GM19455 (cell line): ENCODE measurements at regions not wholly inside any gene's neighbourhood (a gene's known extent, or its start where the extent isn't known, plus 50 kb on each side); places are given as distances from the start of the nearest gene placed in this dataset.

Experiments
- ATAC-seq: cut with Tn5 transposase; IDR thresholded peaks from one replicate; pipeline ENCODE4 v1.9.1; 2021; ENCODE audit not compliant: unreplicated experiment

- no peak for ATAC-seq
Measured at GRCh38 chr4:4749137-4749536, 110.3 kb upstream of the MSX1 start.

GRCh38 chr4:4746444-4746843 is 113.0 kb upstream of the MSX1 start:
- no peak for ATAC-seq

DNA sequence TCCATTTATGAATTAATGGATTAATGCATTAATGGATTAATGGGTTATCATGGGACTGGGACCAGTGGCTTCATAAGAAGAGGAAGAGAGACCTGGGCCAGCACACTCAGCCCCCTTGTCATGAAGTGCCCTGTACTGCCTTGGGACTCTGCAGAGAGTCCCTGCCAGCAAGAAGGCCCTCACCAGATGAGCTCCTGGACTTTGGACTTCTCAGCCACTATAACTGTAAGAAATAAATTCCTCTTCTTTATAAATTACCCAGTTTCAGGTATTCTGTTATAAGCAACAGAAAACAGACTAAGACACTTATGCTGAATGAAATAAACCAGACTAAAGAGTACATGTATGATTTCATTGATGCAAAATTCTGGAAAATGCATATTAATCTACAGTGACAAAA is 119.4 kb upstream of the MSX1 start:
- ATAC-seq: no peak

- ATAC-seq: no peak
Measured at GRCh38 chr4:4735870-4736269, 123.6 kb upstream of the MSX1 start.

- ATAC-seq: no peak
Measured at GRCh38 chr4:4735136-4735750, 124.2 kb upstream of the MSX1 start.

DNA sequence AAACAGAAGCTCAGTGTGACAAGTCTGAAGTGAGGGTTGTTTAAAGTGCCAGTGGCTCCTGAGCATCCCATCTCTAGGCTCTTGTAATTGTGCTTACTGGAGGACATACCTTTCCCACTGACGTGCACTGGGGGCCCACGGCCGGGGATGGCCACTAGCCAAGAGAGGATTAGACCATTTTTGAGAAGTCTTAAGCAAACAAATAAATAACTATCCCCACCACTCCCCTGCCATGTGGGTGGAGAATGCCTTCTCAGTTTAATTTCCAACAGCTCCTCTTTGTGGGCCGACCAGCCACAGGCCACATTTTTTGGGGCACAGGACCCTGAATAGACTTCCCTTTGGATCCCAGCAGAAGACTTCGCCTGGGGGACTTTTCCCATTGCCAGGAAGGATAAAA is 125.0 kb upstream of the MSX1 start:
- no peak for ATAC-seq

- no peak for ATAC-seq
Measured at GRCh38 chr4:4733663-4734062, 125.8 kb upstream of the MSX1 start.

DNA sequence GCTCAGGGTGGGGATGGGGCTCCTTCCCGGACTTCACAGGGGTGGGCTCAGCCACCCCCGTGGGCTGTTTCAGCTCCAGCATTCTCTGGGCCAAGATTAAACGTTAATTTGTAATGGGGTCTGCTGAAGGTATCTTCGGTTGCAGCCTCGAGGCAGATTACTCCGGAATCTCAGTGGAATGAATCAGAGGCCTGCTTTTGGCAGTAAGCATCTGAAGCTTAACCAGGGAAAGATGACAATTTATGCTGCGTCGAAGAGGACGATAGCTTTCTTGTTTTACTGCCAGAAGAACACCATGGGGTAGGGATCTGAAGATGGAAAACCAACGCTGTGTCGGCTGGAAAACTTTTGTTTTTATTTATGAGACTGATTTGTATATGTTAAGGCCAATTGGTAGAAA is 129.2 kb upstream of the MSX1 start:
- no peak for ATAC-seq

DNA sequence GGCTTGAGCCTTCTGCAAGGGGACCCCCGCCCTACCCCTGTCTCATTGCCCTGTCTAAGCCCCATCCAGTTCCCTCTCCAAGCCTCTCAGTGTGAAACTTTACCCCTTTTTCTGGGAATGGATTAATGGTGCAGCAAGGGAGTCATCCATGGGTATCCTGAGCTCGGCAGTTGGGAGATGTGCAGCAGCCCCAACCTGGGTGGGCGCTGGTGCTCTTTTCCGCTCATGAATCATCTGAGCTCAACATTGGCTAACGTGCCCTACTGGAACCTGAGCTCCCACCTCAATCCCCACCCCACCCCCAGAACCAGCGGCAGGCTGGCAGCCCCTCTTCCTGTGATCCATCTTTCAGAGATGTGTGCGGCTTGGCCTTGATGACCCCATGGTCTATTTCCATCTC is 130.3 kb upstream of the MSX1 start:
- ATAC-seq: no peak

- no peak for ATAC-seq
Measured at GRCh38 chr4:4727536-4727935, 131.9 kb upstream of the MSX1 start.

DNA sequence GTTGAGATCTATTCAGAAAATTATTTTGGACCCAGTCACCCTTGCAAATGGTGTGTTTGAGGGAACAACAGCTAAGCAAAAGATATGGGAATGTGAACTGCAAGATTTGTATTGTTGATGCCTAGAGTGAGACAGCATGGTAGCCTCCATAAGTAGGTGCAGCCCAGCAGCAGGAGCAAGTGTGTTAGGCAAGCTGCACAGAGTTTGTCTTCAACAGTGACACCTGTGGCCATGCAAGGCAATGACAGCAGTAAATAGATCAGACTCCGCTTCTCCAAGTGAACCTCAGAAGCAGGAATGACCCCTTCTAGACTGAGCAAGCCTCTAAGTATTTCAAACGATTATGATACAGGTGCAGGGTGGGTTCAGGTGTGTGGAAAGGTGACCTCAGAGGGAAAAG is 133.4 kb upstream of the MSX1 start:
- no peak for ATAC-seq

DNA sequence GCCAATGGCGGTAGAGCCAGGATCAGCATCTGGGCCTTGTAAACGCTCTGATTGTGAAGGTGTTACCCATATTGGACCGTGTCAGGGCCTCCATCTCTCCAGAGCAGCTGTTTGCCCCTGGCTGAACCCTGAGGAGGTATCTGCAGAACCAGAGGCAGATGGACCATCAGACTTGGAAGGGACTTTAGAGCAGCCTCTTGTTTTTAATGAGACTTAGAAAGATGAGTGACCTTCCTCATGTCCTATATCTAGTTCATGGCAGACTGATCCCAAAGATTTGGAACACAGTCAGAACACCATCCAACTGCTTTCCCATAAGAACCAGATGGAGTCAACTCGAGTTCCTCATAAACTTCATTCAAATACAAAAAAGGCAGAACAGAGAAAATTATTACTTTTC is 135.1 kb upstream of the MSX1 start:
- no peak for ATAC-seq

DNA sequence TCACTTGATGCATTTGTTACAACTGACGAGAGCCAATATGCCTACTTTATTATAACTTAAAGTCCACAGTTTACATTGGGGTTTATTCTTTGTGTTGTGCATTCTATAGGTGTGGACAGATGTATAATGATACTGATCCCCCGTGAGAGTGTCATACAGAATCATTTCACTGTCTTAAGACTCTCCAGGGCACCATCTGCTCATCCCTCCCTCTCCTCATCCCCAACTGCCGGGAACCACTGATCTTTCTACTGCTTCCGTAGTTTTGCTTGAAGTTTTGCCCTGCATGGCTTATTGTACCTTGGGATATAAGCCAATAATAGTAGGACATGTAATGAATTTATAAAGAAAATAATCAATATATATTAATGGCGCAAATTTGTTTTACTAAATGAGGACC is 137.8 kb upstream of the MSX1 start:
- ATAC-seq: no peak

GRCh38 chr4:4720646-4721045 is 138.8 kb upstream of the MSX1 start:
- ATAC-seq: no peak

DNA sequence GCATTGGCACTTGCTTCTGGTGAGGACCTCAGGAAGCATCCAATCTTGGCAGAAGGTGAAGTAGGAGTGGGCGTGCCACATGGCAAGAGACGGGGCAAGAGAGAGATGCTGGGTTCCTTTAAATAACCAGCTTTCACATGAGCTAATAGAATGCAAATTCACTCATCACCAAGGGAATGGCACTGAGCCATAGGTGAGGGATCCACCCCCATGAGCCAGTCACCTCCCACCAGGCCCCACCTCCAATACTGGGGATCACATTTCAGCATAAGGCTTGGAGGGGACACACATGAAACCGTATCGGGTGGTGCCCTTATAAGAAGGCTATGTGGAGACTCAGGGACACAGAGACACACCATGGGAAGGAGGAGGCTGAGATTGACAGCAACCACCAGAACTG is 140.0 kb upstream of the MSX1 start:
- ATAC-seq: no peak

DNA sequence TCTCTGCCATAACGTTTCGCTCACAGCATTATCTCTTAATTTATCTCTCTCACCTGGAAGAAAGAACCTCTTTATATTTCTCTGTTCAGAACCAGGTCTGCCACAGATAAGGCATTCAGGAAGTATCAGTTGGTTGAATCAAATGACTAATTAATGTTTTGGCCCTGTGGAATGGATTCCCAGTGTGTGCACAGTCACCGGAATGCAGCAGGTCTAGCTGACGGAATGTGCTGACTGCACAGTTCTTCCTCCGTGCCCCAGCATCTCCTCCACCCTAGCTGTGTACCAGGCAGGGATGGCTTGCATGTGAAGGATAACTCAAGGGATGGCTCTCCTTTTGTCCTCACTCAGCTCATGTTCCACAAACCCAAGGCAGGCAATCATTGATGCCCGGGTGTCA is 141.8 kb upstream of the MSX1 start:
- no peak for ATAC-seq

DNA sequence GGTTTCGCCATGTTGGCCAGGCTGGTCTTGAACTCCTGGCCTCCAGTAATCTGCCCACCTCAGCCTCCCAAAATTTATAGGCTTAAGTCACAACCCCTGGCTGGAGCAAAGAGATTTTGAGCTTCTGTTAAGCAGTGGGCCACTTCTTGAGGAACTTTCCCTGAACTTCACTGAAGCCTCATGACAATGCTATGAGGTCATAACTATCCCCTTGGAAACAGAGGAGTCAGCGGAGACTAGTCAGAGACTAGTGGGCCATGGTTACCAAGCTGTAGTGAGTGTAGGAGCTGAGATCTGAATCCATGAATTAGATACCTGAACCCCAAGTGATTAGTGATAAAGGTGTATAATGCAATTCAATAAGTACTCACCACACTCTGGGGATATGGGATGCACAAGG is 145.1 kb upstream of the MSX1 start:
- ATAC-seq: no peak

GRCh38 chr4:4712800-4713528 is 146.5 kb upstream of the MSX1 start:
- ATAC-seq: no peak

DNA sequence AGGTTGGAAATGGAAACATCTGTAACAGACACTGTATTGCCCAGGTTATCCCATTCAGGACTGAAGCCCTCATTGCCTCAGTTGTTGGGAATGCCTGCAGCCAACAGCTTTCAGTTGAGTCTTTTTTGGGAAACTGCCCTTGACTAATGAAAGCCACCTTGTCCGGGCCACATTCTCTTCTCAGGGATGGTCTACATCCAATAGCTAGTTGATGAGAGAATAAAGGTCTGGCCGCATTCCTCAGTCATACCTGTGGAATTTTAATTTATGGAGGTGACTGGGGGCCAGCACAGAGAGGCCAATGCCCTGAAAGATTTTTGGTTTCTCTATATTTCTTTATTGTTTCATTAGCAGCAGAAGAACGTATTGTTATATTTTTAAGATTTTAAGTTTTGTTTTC is 147.6 kb upstream of the MSX1 start:
- ATAC-seq: no peak

DNA sequence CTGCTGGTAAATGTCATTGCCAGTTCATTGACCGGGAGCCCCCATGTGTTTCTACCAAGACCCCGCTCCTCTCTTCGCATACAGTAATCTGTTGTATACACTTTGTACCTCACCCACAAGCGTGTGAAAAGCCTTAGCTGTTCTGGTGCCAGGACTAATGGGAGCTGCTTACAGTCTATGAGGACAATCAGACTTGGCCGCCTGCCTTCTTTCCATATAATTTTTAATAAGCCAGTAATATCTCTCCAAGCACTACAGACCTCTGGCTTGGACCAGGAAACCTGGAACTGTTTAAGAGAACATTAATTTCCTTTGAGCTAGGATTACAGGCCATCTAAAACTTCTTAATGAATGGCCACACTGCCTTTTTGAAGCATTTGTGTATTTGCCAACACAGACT is 149.7 kb upstream of the MSX1 start:
- ATAC-seq: no peak

GRCh38 chr4:4704267-4704666 is 155.2 kb upstream of the MSX1 start:
- no peak for ATAC-seq

DNA sequence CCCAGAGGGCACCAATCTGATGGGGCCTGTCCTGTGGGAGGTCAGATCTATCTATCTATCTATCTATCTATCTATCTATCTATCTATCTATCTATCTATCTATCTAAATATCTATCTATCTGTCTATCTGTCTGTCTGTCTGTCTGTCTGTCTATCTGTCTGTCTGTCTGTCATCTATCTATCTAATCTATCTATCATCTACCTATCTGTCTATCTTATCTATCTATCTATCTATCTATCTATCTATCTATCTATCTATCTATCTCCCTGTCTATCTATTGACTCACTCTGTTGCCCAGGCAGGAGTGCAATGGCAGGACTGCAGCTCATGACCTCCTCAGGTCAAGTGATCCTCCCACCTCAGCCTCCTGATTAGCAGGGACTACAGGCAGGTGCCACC is 155.7 kb upstream of the STX18 start:
- no peak for ATAC-seq

- ATAC-seq: no peak
Measured at GRCh38 chr4:4696530-4696929, 154.7 kb upstream of the STX18 start.
